ENCODE measurements at regions not wholly inside any gene's neighbourhood (a gene's known extent, or its start where the extent isn't known, plus 50 kb on each side); places are given as distances from the start of the nearest gene placed in this dataset.

- TF ChIP-seq EP300 (conservative IDR thresholded peaks at IDR 0.05; ENCODE audit: poor library complexity, severe bottlenecking), result no peak
- TF ChIP-seq RAD21 (conservative IDR thresholded peaks at IDR 0.05), result no peak
- no peak for TF ChIP-seq REST (IDR thresholded peaks at IDR 0.05; ENCODE audit: borderline replicate concordance)
- no peak for TF ChIP-seq CTCF (IDR thresholded peaks at IDR 0.05; ENCODE audit: poor library complexity, severe bottlenecking)
- no peak for TF ChIP-seq EZH2 (IDR thresholded peaks at IDR 0.05; ENCODE audit: borderline replicate concordance, insufficient read depth, low read length, poor library complexity, severe bottlenecking)
- TF ChIP-seq POLR2AphosphoS5 (IDR thresholded peaks at IDR 0.05), result no peak
- TF ChIP-seq SMC3 (conservative IDR thresholded peaks at IDR 0.05; ENCODE audit: poor library complexity), result no peak
Observed at GRCh38 chr4:146041139-146042004, 102.7 kb upstream of the ZNF827 start.
